HepG2 (cell line): ENCODE measurements at regions not wholly inside any gene's neighbourhood (a gene's known extent, or its start where the extent isn't known, plus 50 kb on each side); places are given as distances from the start of the nearest gene placed in this dataset.

Experiments
- HIVEP1 ChIP-seq: sonication (generic); formaldehyde crosslinking; IDR thresholded peaks from 2 replicates; pipeline ENCODE4 v1.4.0; 2020; ENCODE audit warnings: mild to moderate bottlenecking, missing genetic modification reagents
- NRL ChIP-seq: sonication (generic); formaldehyde crosslinking; IDR thresholded peaks from 2 replicates; pipeline ENCODE4 v1.5.0; 2020; ENCODE audit warnings: missing genetic modification reagents, mild to moderate bottlenecking, moderate library complexity, borderline replicate concordance
- PRDM15 ChIP-seq: sonication (generic); formaldehyde crosslinking; IDR thresholded peaks from 2 replicates; pipeline ENCODE4 v1.4.0; 2020; ENCODE audit warnings: missing genetic modification reagents
- REL ChIP-seq: sonication (generic); formaldehyde crosslinking; conservative IDR thresholded peaks from 2 replicates; pipeline ENCODE4 v1.8.0; 2022; ENCODE audit warnings: mild to moderate bottlenecking, missing genetic modification reagents, moderate library complexity
- SSRP1 ChIP-seq: IDR thresholded peaks from 2 replicates; pipeline ENCODE4 v1.6.1; 2016; ENCODE audit warnings: control low read depth
- TAF15 ChIP-seq: fragments of 200-400 bp; formaldehyde crosslinking; IDR thresholded peaks from one replicate; pipeline ENCODE4 v1.6.1; 2018; ENCODE audit warnings: mild to moderate bottlenecking, low read depth, low read length; ENCODE audit not compliant: poor library complexity, severe bottlenecking
- TEF ChIP-seq: sonication (generic); formaldehyde crosslinking; IDR thresholded peaks from 2 replicates; pipeline ENCODE4 v1.5.0; 2020; ENCODE audit warnings: missing genetic modification reagents
- TRIM22 ChIP-seq: fragments of 450-650 bp; IDR thresholded peaks from 2 replicates; pipeline ENCODE4 v1.6.1; 2017
- ZKSCAN5 ChIP-seq: sonication (generic); formaldehyde crosslinking; IDR thresholded peaks from 2 replicates; pipeline ENCODE4 v1.5.1; 2020; ENCODE audit warnings: mild to moderate bottlenecking, missing genetic modification reagents
- ZNF782 ChIP-seq: sonication (generic); formaldehyde crosslinking; IDR thresholded peaks from 2 replicates; pipeline ENCODE4 v1.4.0; 2020; ENCODE audit warnings: missing genetic modification reagents, mild to moderate bottlenecking, borderline replicate concordance

GRCh38 chr7:25062380-25062779, 62.7 kb downstream of the CYCS start (continued):
- no peak for TF ChIP-seq PRDM15 (CRISPR knock-in tag)
- TF ChIP-seq NRL (CRISPR knock-in tag) = no peak
- TF ChIP-seq SSRP1 = no peak
- TF ChIP-seq TRIM22 = no peak
- TF ChIP-seq REL (CRISPR knock-in tag) = no peak
- no peak for TF ChIP-seq ZNF782 (CRISPR knock-in tag)
- TF ChIP-seq TAF15 = no peak
- no peak for TF ChIP-seq ZKSCAN5 (CRISPR knock-in tag)
- no peak for TF ChIP-seq HIVEP1
- TF ChIP-seq TEF (CRISPR knock-in tag) = no peak
